Stimulated activated CD4-positive, alpha-beta T cell treated with anti-CD3 and anti-CD28 coated beads, TNF-alpha, amount 100 ng/mL, for 24 hours (primary cell): ENCODE measurements at regions not wholly inside any gene's neighbourhood (a gene's known extent, or its start where the extent isn't known, plus 50 kb on each side); places are given as distances from the start of the nearest gene placed in this dataset.

Experiments used
- DNase-seq, 3 experiments: peaks; one replicate each; pipeline ENCODE4 v3.0.0-alpha.2; 2020; ENCODE audit warnings: low read depth in 3 of 3

DNA sequence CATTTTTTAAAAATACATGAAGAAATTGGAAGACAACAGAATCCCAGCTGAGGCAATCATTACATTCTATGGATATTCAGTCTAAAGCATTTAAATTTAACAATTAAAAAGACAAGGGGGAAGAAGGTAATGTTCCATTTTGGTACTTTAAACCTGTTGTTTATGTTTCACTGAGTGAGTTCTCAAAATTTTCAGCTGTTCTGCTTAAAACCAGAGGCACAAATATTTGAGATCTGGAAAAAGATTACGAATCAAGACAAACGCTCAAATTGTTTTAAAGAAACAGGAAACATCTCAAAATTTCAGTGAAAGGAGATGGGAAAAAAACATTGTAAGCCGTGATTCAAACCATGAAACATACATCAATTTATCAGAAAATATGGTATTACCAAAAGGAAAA lies 656.2 kb upstream of the CHAC2 start:
- DNase-seq: no peak

- no peak for DNase-seq
Observed at GRCh38 chr2:53111004-53111403, 656.6 kb upstream of the CHAC2 start.

DNA sequence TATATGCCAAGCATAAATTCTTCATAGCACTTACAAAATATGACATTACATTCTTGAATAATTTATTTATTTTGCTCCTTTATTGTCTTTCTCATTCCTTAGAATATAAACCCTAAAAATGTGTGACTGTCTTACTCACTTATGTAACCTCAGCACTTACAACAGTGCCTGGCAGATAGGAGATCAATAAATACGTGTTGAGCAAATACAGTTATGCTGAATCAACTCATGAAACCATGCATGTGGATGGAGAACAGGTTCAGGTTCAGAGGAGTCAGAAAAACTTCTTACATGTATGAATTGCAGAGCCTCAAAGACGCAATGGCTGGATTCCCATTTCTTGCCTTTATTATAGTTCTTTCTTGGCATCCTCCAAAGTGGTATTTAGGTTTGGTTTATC lies 659.4 kb upstream of the CHAC2 start:
- DNase-seq: no peak

DNA sequence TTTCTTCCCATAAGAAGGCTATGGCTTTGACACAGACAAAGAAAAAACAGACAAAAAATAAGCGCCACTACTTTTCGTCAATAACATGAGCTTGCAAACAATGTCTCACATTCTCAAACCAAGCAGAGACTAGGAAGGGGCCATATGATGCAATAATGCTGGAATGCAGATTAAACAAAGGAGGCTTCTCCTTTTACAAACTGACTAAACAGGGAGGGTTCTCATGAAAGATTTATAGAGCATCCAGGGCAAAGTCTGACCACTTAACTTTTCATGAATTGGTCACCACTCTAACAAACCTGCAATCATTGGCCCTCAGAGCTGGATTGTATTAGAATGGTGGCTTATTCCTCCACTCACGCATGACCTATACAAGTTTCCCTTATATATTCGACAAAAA lies 663.3 kb upstream of the CHAC2 start:
- no peak for DNase-seq

GRCh38 chr2:53103679-53104078 lies 663.9 kb upstream of the CHAC2 start:
- no peak for DNase-seq

- no peak for DNase-seq
Observed at GRCh38 chr2:53098696-53099078, 668.9 kb upstream of the CHAC2 start.

- DNase-seq: no peak
Observed at GRCh38 chr2:53096351-53096750, 671.3 kb upstream of the CHAC2 start.

DNA sequence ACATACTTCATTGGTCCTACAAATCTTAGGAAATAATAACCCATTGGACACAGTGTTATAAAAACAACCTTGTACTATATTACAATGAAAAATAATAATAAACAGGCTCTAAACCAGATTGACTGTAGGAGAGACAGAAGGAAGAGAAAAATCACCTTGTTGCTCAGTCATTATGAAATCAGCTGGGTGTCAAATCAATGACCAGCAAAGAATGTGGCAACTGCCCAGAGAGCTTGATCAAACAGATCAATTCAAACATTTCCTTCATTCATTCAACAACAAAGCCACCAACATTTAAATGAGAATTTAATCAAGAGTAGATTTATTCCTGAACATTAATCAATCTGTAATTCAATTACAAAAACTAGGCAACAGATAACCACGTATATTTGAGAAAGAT lies 671.9 kb upstream of the CHAC2 start:
- no peak for DNase-seq

- DNase-seq: no peak
Observed at GRCh38 chr2:53095227-53095626, 672.4 kb upstream of the CHAC2 start.

- DNase-seq: no peak
Observed at GRCh38 chr2:53093355-53093754, 674.2 kb upstream of the CHAC2 start.

DNA sequence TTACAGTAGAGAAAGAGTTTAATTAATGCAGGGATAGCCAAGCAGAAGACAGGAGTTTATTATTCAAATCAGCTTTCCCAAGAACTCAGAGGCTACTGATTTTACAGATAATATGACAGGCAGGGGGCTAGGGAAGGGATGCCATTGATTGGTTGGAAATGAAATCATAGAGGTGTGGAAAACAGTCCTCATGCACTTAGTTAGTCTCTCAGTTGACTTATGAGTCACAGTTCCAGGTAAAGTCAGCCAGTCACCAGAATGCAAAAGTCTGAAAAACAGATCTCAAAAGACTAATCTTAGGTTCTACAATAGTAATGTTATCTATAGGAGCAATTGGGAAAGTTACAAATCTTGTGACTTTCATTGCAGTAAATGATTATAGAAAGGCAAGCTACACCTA lies 676.4 kb upstream of the CHAC2 start:
- no peak for DNase-seq

DNA sequence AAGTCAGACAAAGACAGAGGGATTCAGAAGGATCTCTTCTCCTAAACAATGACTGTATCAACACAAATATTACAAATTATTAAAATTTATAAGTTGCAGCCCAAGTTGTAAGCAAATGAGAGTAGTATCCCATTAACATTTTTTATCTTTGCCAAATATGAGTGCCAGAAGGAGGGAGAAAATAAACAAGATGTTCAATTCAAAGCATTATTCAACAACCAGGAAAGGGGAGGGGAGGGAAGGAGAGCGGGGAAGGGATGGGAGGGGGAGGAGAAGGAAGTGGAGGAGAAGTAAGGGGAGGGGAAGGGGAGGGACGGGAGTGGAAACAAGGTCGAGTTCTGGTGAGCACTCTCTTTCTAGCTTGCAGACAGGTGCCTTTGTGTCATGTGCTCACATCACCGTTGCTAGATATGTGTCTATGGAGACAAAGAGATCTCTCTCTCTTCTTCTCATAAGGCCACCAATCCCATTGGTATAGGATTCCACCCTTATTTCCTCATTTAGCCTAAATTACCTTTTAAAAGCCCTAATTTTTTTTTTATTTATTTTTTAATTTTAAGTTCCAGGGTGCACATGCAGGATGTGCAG lies 679.6 kb upstream of the CHAC2 start:
- no peak for DNase-seq

GRCh38 chr2:53087262-53087873 lies 680.2 kb upstream of the CHAC2 start:
- DNase-seq: no peak

- DNase-seq: no peak
Observed at GRCh38 chr2:53077413-53077812, 690.2 kb upstream of the CHAC2 start.

DNA sequence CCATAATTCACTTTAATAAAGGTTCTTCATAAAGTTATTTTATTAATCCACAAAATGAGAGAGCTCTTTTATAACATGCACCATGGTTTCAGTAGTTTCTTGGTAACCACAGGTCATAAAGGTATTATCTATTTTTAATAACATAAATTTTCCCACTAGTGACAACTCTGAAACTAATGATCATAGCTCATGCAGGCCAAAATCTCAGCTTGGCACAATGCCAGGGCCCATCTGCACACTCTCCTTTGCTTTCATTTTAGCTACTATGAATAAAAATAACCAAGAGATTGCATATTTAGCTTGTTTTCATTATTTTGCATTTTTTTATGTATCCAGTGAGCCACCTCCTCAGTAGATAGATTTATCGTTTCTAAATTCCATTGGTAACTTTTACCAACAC lies 691.8 kb upstream of the CHAC2 start:
- no peak for DNase-seq

GRCh38 chr2:53067533-53067932 lies 700.1 kb upstream of the CHAC2 start:
- DNase-seq: no peak

DNA sequence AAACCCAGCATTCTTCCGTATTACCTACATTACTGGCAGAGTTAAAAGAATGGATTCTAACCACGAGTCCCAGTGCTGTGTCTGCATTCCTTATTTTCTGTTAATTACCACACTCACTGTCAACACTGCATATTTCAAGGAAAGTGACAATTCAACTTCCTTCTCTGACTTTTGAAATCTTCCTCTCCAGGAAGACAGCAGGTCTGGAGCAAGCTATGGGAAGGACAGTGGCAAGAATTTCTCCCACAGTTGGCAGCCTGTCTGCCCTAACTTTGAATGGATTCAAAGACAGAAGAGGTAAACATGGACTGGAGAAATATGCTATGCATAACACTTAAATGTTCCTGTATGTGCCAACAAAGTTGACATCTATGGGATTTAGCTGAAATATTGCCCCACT lies 700.5 kb upstream of the CHAC2 start:
- DNase-seq: no peak

- DNase-seq: no peak
Observed at GRCh38 chr2:53064154-53064553, 703.5 kb upstream of the CHAC2 start.

- no peak for DNase-seq
Observed at GRCh38 chr2:53058526-53058925, 709.1 kb upstream of the CHAC2 start.

DNA sequence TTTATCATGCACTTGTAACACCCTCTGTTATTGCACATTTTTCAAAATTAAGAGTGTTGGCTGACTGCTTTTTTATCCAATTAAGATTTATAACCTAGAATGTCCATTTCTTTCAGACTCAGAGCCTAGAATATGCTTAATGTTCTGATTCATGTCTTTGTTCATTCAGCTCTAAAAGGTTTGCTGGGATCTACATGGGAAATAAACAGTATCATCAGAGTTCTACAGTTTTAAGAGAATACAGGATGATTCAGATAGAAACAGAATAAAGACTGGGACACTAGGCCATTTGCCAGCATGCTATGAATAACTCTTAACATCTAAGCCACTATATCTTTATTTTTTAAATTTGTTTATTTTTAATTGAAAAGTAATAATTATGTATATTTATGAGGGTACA lies 713.7 kb upstream of the CHAC2 start:
- no peak for DNase-seq

- no peak for DNase-seq
Observed at GRCh38 chr2:53051157-53051556, 716.4 kb upstream of the CHAC2 start.

- no peak for DNase-seq
Observed at GRCh38 chr2:53040536-53041229, 726.9 kb upstream of the CHAC2 start.

DNA sequence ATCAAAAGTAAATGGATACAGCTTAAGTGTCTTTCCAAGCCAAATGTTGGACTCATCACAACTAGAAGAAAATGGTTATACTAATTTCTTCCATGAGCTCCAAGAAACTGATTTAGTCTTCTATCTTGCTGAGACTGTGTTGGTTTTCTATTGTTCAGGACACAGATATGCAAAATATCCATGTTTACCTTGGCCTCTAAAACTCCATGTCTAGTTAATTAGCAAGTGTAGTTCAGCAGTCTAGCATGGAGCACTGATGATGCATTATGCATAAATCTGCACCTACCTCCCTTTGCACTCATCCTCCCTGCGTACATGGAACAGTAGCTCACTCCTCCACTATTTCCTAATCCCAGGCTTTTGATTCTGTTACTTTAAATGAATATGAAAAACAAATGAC lies 731.4 kb upstream of the CHAC2 start:
- DNase-seq: no peak

DNA sequence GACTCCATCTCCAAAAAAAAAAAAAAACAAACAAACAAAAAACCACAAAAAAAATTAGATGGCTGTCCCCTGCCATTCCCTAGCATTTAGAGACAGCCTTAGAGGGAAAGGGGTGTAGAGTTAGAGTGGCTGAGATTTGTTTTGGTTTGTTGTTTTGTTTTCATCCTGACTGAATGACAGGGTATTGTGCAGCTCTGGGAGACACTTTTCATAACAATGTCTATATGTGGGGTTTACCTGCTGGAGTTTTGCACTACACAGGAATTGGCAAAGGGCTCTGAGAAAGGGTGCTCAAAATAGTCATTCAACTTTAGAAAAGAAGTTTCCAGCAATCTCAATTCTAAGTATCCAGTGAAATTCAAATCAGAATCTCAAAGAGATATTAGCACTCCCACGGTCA lies 732.5 kb upstream of the CHAC2 start:
- no peak for DNase-seq
